Ovary (tissue), 7 donors: ENCODE measurements at regions not wholly inside any gene's neighbourhood (a gene's known extent, or its start where the extent isn't known, plus 50 kb on each side); places are given as distances from the start of the nearest gene placed in this dataset.

Experiments
- DNase-seq, 5 donors: peaks; one replicate each; pipeline ENCODE4 v3.0.0-alpha.2; 2019 to 2020
- H3K27ac ChIP-seq, 2 donors: fragments of 200-600 bp; one replicate each; pipeline versions ENCODE4 v1.5.1 to v1.8.0; 2019 to 2022
- H3K27me3 ChIP-seq: fragments of 200-600 bp; one replicate; pipeline ENCODE4 v1.8.0; 2022
- H3K36me3 ChIP-seq: fragments of 200-600 bp; sonication (generic); one replicate; pipeline ENCODE4 v1.5.1; 2019
- H3K4me1 ChIP-seq: one replicate; pipeline ENCODE4 v1.8.1; 2013; ENCODE audit warnings: mild to moderate bottlenecking, moderate library complexity; ENCODE audit not compliant: insufficient read depth
- H3K4me3 ChIP-seq: fragments of 200-600 bp; sonication (generic); one replicate; pipeline ENCODE4 v1.5.1; 2017
- H3K9me3 ChIP-seq, 2 donors: fragments of 200-600 bp in 1 of 2; sonication (generic) in 1 of 2; one replicate each; pipeline versions ENCODE4 v1.5.1 to v1.8.1; 2013 to 2019; ENCODE audit warnings: mild to moderate bottlenecking in 1 of 2, moderate library complexity in 1 of 2
- EP300 ChIP-seq: sonication (generic); formaldehyde crosslinking; IDR thresholded peaks from one replicate; pipeline ENCODE4 v1.6.1; 2017; ENCODE audit warnings: antibody characterized with exemption
- POLR2A ChIP-seq: fragments of 450-650 bp; IDR thresholded peaks from one replicate; pipeline ENCODE4 v1.6.1; 2017; ENCODE audit warnings: antibody characterized with exemption, mild to moderate bottlenecking, moderate library complexity
- WGBS, 3 donors: extraction: QIAGEN DNeasy Blood & Tissue Kit in 1 of 3; methylation state at CpG; one replicate each; pipeline versions ENCODE4 v1.1.5 to v1.1.7; 2013 to 2017; 5-methylcytosine and 5-hydroxymethylcytosine counted together
- intact Hi-C, 4 donors: fragments of 100-400 bp; cut with DNase I; formaldehyde crosslinking; loops; one replicate each; pipeline versions ENCODE4 v1.11.0 to v1.15.1; 2022 to 2023
- TF ChIP-seq, protein P1 (sequence below), 3 donors: fragments of 450-650 bp in 2 of 3; fragments of 200-600 bp in 1 of 3; IDR thresholded peaks; one replicate each; pipeline versions ENCODE4 v1.5.1 to v1.8.0; 2016 to 2022; ENCODE audit warnings: antibody characterized with exemption in 3 of 3, mild to moderate bottlenecking in 1 of 3
- donor health status: DM: no; HTN: no; CAD: no; lungs with moderate emphysema.
- donor health status: DM: no; HTN: no; CAD: no.
- donor health status: Bipolar disorder and iron deficiency.
- donor health status: DM: no; HTN: no; CAD: no.
- donor health status: DM: yes; HTN: yes; CAD: no.

DNA sequence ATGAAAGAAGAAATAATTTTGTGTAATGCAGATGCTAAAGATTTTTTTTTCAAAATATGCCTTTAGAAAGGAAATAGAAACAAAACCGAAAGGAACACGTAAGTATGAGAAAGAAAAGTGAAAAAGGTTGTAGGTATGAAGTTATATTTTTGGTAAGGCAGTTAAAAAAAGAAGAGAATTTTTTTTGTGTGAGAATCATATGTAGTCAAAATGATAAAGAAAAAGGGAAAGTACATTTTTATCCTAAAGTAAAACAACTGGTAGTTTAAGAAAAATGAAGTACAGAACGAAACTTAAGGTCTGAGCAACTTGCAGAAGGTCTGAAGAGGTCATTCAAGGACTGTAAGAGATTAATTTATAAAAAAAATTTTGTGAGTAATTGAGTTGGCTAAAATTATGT lies 164.0 kb upstream of the TRAM1L1 start:
- H3K27me3 ChIP-seq: no peaks in the 10 kb centered on the region
- no peak for DNase-seq
- intact Hi-C loops: no loop called here
- TF ChIP-seq POLR2A (no peak), EP300 (no peak)
- TF ChIP-seq, protein P1, sequence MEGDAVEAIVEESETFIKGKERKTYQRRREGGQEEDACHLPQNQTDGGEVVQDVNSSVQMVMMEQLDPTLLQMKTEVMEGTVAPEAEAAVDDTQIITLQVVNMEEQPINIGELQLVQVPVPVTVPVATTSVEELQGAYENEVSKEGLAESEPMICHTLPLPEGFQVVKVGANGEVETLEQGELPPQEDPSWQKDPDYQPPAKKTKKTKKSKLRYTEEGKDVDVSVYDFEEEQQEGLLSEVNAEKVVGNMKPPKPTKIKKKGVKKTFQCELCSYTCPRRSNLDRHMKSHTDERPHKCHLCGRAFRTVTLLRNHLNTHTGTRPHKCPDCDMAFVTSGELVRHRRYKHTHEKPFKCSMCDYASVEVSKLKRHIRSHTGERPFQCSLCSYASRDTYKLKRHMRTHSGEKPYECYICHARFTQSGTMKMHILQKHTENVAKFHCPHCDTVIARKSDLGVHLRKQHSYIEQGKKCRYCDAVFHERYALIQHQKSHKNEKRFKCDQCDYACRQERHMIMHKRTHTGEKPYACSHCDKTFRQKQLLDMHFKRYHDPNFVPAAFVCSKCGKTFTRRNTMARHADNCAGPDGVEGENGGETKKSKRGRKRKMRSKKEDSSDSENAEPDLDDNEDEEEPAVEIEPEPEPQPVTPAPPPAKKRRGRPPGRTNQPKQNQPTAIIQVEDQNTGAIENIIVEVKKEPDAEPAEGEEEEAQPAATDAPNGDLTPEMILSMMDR (IDR thresholded peaks at IDR 0.05): no peak
- H3K9me3 ChIP-seq: no peaks in the 10 kb centered on the region
- WGBS, 3 donors: 71 to 85% (median 77%) methylated on average over 3 of the region's 3 CpGs
- no peak overlapping the region for H3K4me3 ChIP-seq
- H3K4me1 ChIP-seq: no peaks in the 10 kb centered on the region
- H3K27ac ChIP-seq: no peak overlapping the region
- no peaks in the 10 kb centered on the region for H3K36me3 ChIP-seq

GRCh38 chr4:117264072-117264471 lies 178.7 kb upstream of the TRAM1L1 start:
- WGBS, 3 donors: 94 to 96% (median 94%) methylated on average over 3 of the region's 3 CpGs
- Histone ChIP-seq H3K27me3 (no peaks in the 10 kb centered on the region), H3K4me3 (no peak overlapping the region), H3K4me1 (no peaks in the 10 kb centered on the region), H3K36me3 (no peaks in the 10 kb centered on the region), H3K9me3 (no peaks in the 10 kb centered on the region), H3K27ac (no peak overlapping the region)
- intact Hi-C loops: no loop called here
- TF ChIP-seq POLR2A (no peak), EP300 (no peak)
- TF ChIP-seq, protein P1 (IDR thresholded peaks at IDR 0.05): no peak
- DNase-seq: no peak

DNA sequence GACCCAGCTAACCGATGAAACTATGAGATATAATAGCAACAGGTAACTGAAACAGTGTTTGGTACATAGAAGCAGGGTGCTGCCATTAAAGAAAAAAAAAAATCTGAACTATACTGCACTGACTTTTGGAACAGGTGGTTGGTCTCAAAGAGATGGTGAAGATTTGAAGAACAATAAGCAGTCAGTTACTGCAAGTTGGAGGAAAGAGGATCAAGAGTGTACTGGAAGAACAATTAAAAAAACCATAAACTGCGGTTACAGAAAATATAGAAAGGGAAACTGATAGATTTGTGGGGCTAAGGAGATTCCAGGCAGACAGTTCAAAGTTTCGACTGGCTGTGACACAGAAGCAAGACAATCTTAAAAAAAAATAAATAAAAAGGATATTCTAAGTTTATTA lies 181.9 kb upstream of the TRAM1L1 start:
- no peak overlapping the region for H3K27ac ChIP-seq
- no peaks in the 10 kb centered on the region for H3K4me1 ChIP-seq
- intact Hi-C loops: no loop called here
- no peaks in the 10 kb centered on the region for H3K36me3 ChIP-seq
- TF ChIP-seq POLR2A (no peak), EP300 (no peak)
- TF ChIP-seq, protein P1 (IDR thresholded peaks at IDR 0.05): no peak
- H3K27me3 ChIP-seq: no peaks in the 10 kb centered on the region
- DNase-seq: no peak
- H3K4me3 ChIP-seq: no peak overlapping the region
- 78 to 83% (median 82%) methylated on average over 3 of the region's 3 CpGs for WGBS, 3 donors
- no peaks in the 10 kb centered on the region for H3K9me3 ChIP-seq

GRCh38 chr4:117284736-117285135 lies 199.4 kb upstream of the TRAM1L1 start:
- no peak overlapping the region for H3K27ac ChIP-seq
- no peaks in the 10 kb centered on the region for H3K9me3 ChIP-seq
- TF ChIP-seq, protein P1 (IDR thresholded peaks at IDR 0.05): no peak
- TF ChIP-seq POLR2A (no peak), EP300 (no peak)
- no peaks in the 10 kb centered on the region for H3K4me1 ChIP-seq
- no peaks in the 10 kb centered on the region for H3K36me3 ChIP-seq
- H3K4me3 ChIP-seq: no peak overlapping the region
- intact Hi-C loops: no loop called here
- H3K27me3 ChIP-seq: no peaks in the 10 kb centered on the region
- no peak for DNase-seq

- intact Hi-C loops: no loop called here
- H3K27ac ChIP-seq: no peak overlapping the region
- no peaks in the 10 kb centered on the region for H3K27me3 ChIP-seq
- no peaks in the 10 kb centered on the region for H3K4me1 ChIP-seq
- DNase-seq: no peak
- 20 to 36% (median 22%) methylated on average over 1 of the region's 1 CpG for WGBS, 3 donors
- no peaks in the 10 kb centered on the region for H3K36me3 ChIP-seq
- no peaks in the 10 kb centered on the region for H3K9me3 ChIP-seq
- no peak overlapping the region for H3K4me3 ChIP-seq
- no peak for TF ChIP-seq POLR2A
- TF ChIP-seq EP300: no peak
- TF ChIP-seq, protein P1 (IDR thresholded peaks at IDR 0.05): no peak
These were observed 208.4 kb upstream of the TRAM1L1 start for GRCh38 chr4:117293784-117294183.
